ENCODE measurements at regions not wholly inside any gene's neighbourhood (a gene's known extent, or its start where the extent isn't known, plus 50 kb on each side); places are given as distances from the start of the nearest gene placed in this dataset.
A peak's percentile ranks its signal among the peaks of the same experiment; 100 is the strongest.

DNA sequence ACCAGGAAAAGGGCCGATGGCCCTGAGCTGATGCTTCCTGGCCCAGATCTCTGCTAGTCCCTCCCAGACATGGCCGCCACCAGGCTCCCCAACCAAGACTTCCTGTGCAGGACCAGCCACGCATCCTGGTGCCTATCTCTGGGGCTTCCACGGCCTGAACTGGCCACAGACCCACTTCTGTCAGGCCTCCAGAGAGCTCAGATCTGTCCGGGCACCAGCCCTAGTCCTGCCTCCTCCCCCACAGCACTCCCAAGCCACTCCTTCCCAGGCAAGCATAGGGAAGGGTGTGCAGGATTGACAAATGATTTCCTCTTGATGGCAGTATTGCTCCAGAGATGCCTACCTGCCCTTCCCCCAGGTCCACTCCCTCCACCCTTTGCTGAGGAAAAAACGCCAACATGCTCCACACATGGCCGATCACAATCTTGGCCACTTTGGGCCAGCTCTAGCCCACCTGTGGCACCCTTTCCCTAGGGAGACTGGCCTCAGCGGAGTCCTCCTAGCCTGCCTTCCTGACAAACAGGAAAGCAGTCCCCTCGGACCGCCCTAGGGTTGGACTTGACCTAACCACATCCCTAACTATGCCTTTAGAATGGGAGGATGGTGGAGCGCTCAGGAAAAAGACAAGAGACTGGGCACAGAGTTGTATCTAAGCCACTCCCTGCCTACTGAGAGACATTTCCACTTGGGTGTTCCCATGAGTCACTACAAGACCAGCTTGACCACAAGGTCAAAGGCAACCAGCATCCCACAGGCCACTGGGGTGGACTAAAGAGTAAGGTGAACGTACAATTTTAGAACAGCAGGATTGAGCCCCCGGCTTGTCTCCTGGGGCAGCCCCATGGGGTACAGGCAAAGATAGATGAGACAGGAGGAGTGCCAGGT, 277.5 kb upstream of the AGTR2 start (continued):
- TF ChIP-seq, protein P1, sequence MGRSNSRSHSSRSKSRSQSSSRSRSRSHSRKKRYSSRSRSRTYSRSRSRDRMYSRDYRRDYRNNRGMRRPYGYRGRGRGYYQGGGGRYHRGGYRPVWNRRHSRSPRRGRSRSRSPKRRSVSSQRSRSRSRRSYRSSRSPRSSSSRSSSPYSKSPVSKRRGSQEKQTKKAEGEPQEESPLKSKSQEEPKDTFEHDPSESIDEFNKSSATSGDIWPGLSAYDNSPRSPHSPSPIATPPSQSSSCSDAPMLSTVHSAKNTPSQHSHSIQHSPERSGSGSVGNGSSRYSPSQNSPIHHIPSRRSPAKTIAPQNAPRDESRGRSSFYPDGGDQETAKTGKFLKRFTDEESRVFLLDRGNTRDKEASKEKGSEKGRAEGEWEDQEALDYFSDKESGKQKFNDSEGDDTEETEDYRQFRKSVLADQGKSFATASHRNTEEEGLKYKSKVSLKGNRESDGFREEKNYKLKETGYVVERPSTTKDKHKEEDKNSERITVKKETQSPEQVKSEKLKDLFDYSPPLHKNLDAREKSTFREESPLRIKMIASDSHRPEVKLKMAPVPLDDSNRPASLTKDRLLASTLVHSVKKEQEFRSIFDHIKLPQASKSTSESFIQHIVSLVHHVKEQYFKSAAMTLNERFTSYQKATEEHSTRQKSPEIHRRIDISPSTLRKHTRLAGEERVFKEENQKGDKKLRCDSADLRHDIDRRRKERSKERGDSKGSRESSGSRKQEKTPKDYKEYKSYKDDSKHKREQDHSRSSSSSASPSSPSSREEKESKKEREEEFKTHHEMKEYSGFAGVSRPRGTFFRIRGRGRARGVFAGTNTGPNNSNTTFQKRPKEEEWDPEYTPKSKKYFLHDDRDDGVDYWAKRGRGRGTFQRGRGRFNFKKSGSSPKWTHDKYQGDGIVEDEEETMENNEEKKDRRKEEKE (IDR thresholded peaks at IDR 0.05) = no peak
- TF ChIP-seq HMG20B (CRISPR knock-in tag; conservative IDR thresholded peaks at IDR 0.05) = no peak
- no peak for TF ChIP-seq PAWR (CRISPR knock-in tag; IDR thresholded peaks at IDR 0.05; ENCODE audit: borderline replicate concordance)
- TF ChIP-seq TMF1 (CRISPR knock-in tag; IDR thresholded peaks at IDR 0.05; ENCODE audit: low read depth) = no peak
- no peak for TF ChIP-seq ZNF326 (CRISPR knock-in tag; IDR thresholded peaks at IDR 0.05; ENCODE audit: borderline replicate concordance)
- no peak for TF ChIP-seq MXI1 (IDR thresholded peaks at IDR 0.05; ENCODE audit: borderline replicate concordance, low read depth, low read length)
- TF ChIP-seq KDM5A (IDR thresholded peaks at IDR 0.05; ENCODE audit: borderline replicate concordance, low read length) = peak; percentile 73; the same call in 1 of the 2 replicates
- TF ChIP-seq THYN1 (CRISPR knock-in tag; IDR thresholded peaks at IDR 0.05; ENCODE audit: borderline replicate concordance, low read depth) = no peak
- no peak for TF ChIP-seq ZNF441 (CRISPR knock-in tag; IDR thresholded peaks at IDR 0.05; ENCODE audit: borderline replicate concordance)
- 0 out of 2 replicates have a peak, but pooled peaks have one; percentile 45 for TF ChIP-seq KAT7 (CRISPR knock-in tag; IDR thresholded peaks at IDR 0.05; ENCODE audit: borderline replicate concordance)
- TF ChIP-seq BHLHE40 (IDR thresholded peaks at IDR 0.05; ENCODE audit: low read length) = 0 out of 2 replicates have a peak, but pooled peaks have one; percentile 40
- TF ChIP-seq, protein P2, sequence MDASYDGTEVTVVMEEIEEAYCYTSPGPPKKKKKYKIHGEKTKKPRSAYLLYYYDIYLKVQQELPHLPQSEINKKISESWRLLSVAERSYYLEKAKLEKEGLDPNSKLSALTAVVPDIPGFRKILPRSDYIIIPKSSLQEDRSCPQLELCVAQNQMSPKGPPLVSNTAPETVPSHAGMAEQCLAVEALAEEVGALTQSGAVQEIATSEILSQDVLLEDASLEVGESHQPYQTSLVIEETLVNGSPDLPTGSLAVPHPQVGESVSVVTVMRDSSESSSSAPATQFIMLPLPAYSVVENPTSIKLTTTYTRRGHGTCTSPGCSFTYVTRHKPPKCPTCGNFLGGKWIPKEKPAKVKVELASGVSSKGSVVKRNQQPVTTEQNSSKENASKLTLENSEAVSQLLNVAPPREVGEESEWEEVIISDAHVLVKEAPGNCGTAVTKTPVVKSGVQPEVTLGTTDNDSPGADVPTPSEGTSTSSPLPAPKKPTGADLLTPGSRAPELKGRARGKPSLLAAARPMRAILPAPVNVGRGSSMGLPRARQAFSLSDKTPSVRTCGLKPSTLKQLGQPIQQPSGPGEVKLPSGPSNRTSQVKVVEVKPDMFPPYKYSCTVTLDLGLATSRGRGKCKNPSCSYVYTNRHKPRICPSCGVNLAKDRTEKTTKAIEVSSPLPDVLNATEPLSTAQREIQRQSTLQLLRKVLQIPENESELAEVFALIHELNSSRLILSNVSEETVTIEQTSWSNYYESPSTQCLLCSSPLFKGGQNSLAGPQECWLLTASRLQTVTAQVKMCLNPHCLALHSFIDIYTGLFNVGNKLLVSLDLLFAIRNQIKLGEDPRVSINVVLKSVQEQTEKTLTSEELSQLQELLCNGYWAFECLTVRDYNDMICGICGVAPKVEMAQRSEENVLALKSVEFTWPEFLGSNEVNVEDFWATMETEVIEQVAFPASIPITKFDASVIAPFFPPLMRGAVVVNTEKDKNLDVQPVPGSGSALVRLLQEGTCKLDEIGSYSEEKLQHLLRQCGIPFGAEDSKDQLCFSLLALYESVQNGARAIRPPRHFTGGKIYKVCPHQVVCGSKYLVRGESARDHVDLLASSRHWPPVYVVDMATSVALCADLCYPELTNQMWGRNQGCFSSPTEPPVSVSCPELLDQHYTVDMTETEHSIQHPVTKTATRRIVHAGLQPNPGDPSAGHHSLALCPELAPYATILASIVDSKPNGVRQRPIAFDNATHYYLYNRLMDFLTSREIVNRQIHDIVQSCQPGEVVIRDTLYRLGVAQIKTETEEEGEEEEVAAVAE (CRISPR knock-in tag; IDR thresholded peaks at IDR 0.05; ENCODE audit: borderline replicate concordance) = no peak
- no peak for TF ChIP-seq MZF1 (CRISPR knock-in tag; IDR thresholded peaks at IDR 0.05; ENCODE audit: borderline replicate concordance)
- TF ChIP-seq, protein P3, sequence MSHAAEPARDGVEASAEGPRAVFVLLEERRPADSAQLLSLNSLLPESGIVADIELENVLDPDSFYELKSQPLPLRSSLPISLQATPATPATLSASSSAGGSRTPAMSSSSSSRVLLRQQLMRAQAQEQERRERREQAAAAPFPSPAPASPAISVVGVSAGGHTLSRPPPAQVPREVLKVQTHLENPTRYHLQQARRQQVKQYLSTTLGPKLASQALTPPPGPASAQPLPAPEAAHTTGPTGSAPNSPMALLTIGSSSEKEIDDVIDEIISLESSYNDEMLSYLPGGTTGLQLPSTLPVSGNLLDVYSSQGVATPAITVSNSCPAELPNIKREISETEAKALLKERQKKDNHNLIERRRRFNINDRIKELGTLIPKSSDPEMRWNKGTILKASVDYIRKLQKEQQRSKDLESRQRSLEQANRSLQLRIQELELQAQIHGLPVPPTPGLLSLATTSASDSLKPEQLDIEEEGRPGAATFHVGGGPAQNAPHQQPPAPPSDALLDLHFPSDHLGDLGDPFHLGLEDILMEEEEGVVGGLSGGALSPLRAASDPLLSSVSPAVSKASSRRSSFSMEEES (CRISPR knock-in tag; IDR thresholded peaks at IDR 0.05) = no peak
- no peak for TF ChIP-seq NCOA1 (CRISPR knock-in tag; IDR thresholded peaks at IDR 0.05)
- no peak for TF ChIP-seq ZSCAN29 (CRISPR knock-in tag; conservative IDR thresholded peaks at IDR 0.05)
- TF ChIP-seq CEBPB (IDR thresholded peaks at IDR 0.05; ENCODE audit: borderline replicate concordance, low read depth, low read length) = no peak
- no peak for TF ChIP-seq ATF1 (CRISPR knock-in tag; IDR thresholded peaks at IDR 0.05)
- no peak for TF ChIP-seq ZNF350 (CRISPR knock-in tag; IDR thresholded peaks at IDR 0.05; ENCODE audit: borderline replicate concordance, low read depth)
- no peak for TF ChIP-seq ZNF749 (CRISPR knock-in tag; IDR thresholded peaks at IDR 0.05; ENCODE audit: borderline replicate concordance)
- TF ChIP-seq ZFY (CRISPR knock-in tag; IDR thresholded peaks at IDR 0.05) = no peak
